ENCODE measurements at regions not wholly inside any gene's neighbourhood (a gene's known extent, or its start where the extent isn't known, plus 50 kb on each side); places are given as distances from the start of the nearest gene placed in this dataset.

DNA sequence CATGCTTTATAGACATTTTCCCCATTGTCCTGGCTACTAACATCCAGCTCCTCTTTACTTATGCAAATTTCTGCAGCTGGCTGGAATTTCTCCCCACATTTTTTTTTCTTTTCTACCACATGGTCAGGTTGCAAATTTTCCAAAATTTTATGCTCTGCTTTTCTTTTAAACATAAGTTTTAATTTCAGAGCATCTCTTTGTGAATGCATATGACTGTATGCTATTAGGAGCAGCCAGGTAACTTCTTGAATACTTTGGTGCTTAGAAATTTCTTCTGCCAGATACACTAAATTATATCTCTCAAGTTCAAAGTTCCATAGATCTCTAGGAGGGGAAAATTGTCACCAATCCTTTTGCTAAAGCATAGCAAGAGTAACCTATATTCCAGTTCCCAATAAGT lies 365.9 kb downstream of the LRFN5 start:
- H3K36me3 ChIP-seq = no peaks in the 10 kb centered on the region
- no peak for ATAC-seq
- H3K9me3 ChIP-seq = peaks cover 0 to 37% (median 16%) of the 10 kb centered on the region in 12 donors
- intact Hi-C loops (cut with DNase I) = no loop called here
- DNase-seq = no peak
- no peaks in the 10 kb centered on the region for H3K27me3 ChIP-seq
- TF ChIP-seq, protein P1, sequence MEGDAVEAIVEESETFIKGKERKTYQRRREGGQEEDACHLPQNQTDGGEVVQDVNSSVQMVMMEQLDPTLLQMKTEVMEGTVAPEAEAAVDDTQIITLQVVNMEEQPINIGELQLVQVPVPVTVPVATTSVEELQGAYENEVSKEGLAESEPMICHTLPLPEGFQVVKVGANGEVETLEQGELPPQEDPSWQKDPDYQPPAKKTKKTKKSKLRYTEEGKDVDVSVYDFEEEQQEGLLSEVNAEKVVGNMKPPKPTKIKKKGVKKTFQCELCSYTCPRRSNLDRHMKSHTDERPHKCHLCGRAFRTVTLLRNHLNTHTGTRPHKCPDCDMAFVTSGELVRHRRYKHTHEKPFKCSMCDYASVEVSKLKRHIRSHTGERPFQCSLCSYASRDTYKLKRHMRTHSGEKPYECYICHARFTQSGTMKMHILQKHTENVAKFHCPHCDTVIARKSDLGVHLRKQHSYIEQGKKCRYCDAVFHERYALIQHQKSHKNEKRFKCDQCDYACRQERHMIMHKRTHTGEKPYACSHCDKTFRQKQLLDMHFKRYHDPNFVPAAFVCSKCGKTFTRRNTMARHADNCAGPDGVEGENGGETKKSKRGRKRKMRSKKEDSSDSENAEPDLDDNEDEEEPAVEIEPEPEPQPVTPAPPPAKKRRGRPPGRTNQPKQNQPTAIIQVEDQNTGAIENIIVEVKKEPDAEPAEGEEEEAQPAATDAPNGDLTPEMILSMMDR (IDR thresholded peaks at IDR 0.05) = no peak
- TF ChIP-seq POLR2A (IDR thresholded peaks at IDR 0.05) = no peak
- H3K4me3 ChIP-seq = no peak overlapping the region
- H3K4me1 ChIP-seq = no peaks in the 10 kb centered on the region
- no peak overlapping the region for H3K27ac ChIP-seq

DNA sequence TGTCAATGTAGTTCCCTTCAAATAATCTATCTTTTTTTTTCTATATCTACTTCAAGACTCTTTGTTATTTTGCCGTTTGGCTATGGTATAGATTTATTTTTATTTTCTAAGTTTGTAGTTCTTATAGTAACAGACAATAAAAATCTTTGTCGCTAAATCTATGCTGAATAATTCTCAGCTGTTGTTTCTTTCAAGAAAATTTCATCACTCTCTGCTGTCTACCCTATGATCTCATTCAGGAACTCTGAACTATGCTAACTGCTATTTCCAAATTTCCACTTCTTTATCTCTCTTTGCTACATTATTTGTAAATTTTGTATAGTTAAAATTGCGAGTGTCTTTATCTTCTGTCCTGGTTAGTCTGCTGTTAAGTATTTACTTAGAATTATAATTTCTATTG lies 353.6 kb downstream of the LRFN5 start:
- 48 to 61% (median 53%) methylated on average over 3 of the region's 3 CpGs for WGBS, 4 donors
- TF ChIP-seq, protein P1 (IDR thresholded peaks at IDR 0.05) = no peak
- TF ChIP-seq POLR2A (IDR thresholded peaks at IDR 0.05) = no peak
- Histone ChIP-seq H3K27ac (no peak overlapping the region), H3K36me3 (no peaks in the 10 kb centered on the region), H3K9me3 (peaks cover 0 to 10% (median 0%) of the 10 kb centered on the region in 12 donors), H3K4me1 (no peaks in the 10 kb centered on the region), H3K27me3 (no peaks in the 10 kb centered on the region), H3K4me3 (no peak overlapping the region)
- intact Hi-C loops (cut with DNase I) = no loop called here
- ATAC-seq = no peak
- no peak for DNase-seq

DNA sequence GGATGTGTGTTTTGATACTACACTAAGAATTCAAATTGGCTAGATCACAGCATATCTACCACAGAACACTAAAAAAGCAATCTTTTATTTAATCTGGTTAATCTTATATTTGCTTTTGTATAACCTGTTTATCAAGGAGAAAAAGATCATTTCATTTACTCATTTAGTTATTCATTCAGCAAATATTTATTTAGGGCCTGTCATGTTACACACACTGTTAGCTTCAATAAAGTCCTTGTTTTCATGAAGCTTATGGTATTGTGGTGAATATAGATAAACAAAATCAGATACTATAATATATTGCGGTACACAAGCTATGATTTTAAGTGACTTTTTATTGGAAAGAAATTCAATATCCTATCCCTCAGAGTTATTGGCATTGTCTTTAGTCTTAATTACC lies 350.8 kb downstream of the LRFN5 start:
- 0 to 53% (median 21%) methylated on average over 1 of the region's 1 CpG for WGBS, 4 donors
- Histone ChIP-seq H3K9me3 (no peaks in the 10 kb centered on the region), H3K36me3 (no peaks in the 10 kb centered on the region), H3K27me3 (no peaks in the 10 kb centered on the region), H3K4me3 (no peak overlapping the region), H3K4me1 (no peaks in the 10 kb centered on the region), H3K27ac (no peak overlapping the region)
- DNase-seq (no peak), ATAC-seq (no peak)
- intact Hi-C loops (cut with DNase I) = no loop called here
- TF ChIP-seq, protein P1 (IDR thresholded peaks at IDR 0.05) = no peak
- no peak for TF ChIP-seq POLR2A (IDR thresholded peaks at IDR 0.05)
